Fibroblast of skin of back (primary cell): ENCODE measurements at regions not wholly inside any gene's neighbourhood (a gene's known extent, or its start where the extent isn't known, plus 50 kb on each side); places are given as distances from the start of the nearest gene placed in this dataset.
"Not testable (repeated sequence)": the region's sequence is repeated elsewhere in the genome, so short reads cannot be mapped to it uniquely, and the experiment has no call there.

Experiments
- DNase-seq: peaks from one replicate; pipeline ENCODE4 v3.0.0-alpha.2; 2013

GRCh38 chr16:51290442-51291285 lies 139.6 kb upstream of the SALL1 start:
- DNase-seq: no peak

GRCh38 chr16:51289336-51289735 lies 138.3 kb upstream of the SALL1 start:
- no peak for DNase-seq

- no peak for DNase-seq
These were observed 136.2 kb upstream of the SALL1 start for GRCh38 chr16:51287121-51287755.

GRCh38 chr16:51286272-51286671 lies 135.2 kb upstream of the SALL1 start:
- no peak for DNase-seq

GRCh38 chr16:51276336-51276735 lies 125.3 kb upstream of the SALL1 start:
- DNase-seq: no peak

- DNase-seq: no peak
These were observed 121.3 kb upstream of the SALL1 start for GRCh38 chr16:51272420-51272819.

GRCh38 chr16:51271156-51271701 lies 120.2 kb upstream of the SALL1 start:
- no peak for DNase-seq

GRCh38 chr16:51268237-51268636 lies 117.2 kb upstream of the SALL1 start:
- no peak for DNase-seq

GRCh38 chr16:51267681-51268080 lies 116.6 kb upstream of the SALL1 start:
- no peak for DNase-seq

- no peak for DNase-seq
These were observed 111.4 kb upstream of the SALL1 start for GRCh38 chr16:51262428-51262827.

- no peak for DNase-seq
These were observed 110.8 kb upstream of the SALL1 start for GRCh38 chr16:51261919-51262318.

GRCh38 chr16:51255349-51255972 lies 104.4 kb upstream of the SALL1 start:
- DNase-seq: no peak

GRCh38 chr16:51254390-51254789 lies 103.3 kb upstream of the SALL1 start:
- DNase-seq: not testable (repeated sequence)

- DNase-seq: no peak
These were observed 97.1 kb upstream of the SALL1 start for GRCh38 chr16:51248217-51248616.

- no peak for DNase-seq
These were observed 94.6 kb upstream of the SALL1 start for GRCh38 chr16:51245658-51245995.

GRCh38 chr16:51244887-51245657 lies 94.0 kb upstream of the SALL1 start:
- no peak for DNase-seq

GRCh38 chr16:51243936-51244436 lies 92.9 kb upstream of the SALL1 start:
- DNase-seq: no peak

GRCh38 chr16:51242296-51242994 lies 91.4 kb upstream of the SALL1 start:
- DNase-seq: no peak

- no peak for DNase-seq
These were observed 88.1 kb upstream of the SALL1 start for GRCh38 chr16:51239196-51239595.

GRCh38 chr16:51237861-51238378 lies 86.8 kb upstream of the SALL1 start:
- DNase-seq: no peak

- DNase-seq: no peak
These were observed 86.1 kb upstream of the SALL1 start for GRCh38 chr16:51237207-51237606.

GRCh38 chr16:51236583-51236982 lies 85.5 kb upstream of the SALL1 start:
- no peak for DNase-seq
